Calu3 (cell line): ENCODE measurements at regions not wholly inside any gene's neighbourhood (a gene's known extent, or its start where the extent isn't known, plus 50 kb on each side); places are given as distances from the start of the nearest gene placed in this dataset.

Experiments
- BruUV-seq: library from RNA; stranded (reverse); fragments of 400-500 nt; replicated peaks from 2 replicates; lab custom pipeline; 2021; lab: Mats Ljungman, UMichigan
- CTCF ChIA-PET: fragments of 300-600 bp; sonication (Branson Sonifier 250); formaldehyde crosslinking; loops from one replicate; lab custom pipeline; 2022; ENCODE audit warnings: antibody characterized with exemption; lab: Charles Lee
- DNase-seq: peaks from one replicate; pipeline ENCODE4 v3.0.0; 2022
- H3K27ac Mint-ChIP-seq: one replicate; pipeline ENCODE4 v1.8.0; 2022; ENCODE audit warnings: mixed read lengths; ENCODE audit not compliant: unreplicated experiment
- H3K27me3 Mint-ChIP-seq: one replicate; pipeline ENCODE4 v1.8.0; 2022; ENCODE audit warnings: mixed read lengths; ENCODE audit not compliant: unreplicated experiment
- H3K36me3 Mint-ChIP-seq: one replicate; pipeline ENCODE4 v1.8.0; 2022; ENCODE audit warnings: mild to moderate bottlenecking, moderate library complexity, mixed read lengths; ENCODE audit not compliant: insufficient read depth, unreplicated experiment
- H3K4me1 Mint-ChIP-seq: one replicate; pipeline ENCODE4 v1.8.0; 2022; ENCODE audit warnings: mild to moderate bottlenecking, low read depth, mixed read lengths; ENCODE audit not compliant: unreplicated experiment
- H3K4me3 Mint-ChIP-seq: one replicate; pipeline ENCODE4 v1.8.0; 2022; ENCODE audit warnings: mild to moderate bottlenecking, low read depth, moderate library complexity, mixed read lengths; ENCODE audit not compliant: unreplicated experiment
- H3K9me3 Mint-ChIP-seq: one replicate; pipeline ENCODE4 v1.8.0; 2022; ENCODE audit warnings: low read depth, mixed read lengths; ENCODE audit not compliant: unreplicated experiment
- intact Hi-C: fragments of 100-400 bp; cut with micrococcal nuclease; formaldehyde crosslinking; loops from one replicate; pipeline ENCODE4 v1.10.0; 2022; ENCODE audit not compliant: unreplicated experiment
- TF ChIP-seq, protein P1 (sequence below): fragments of 200-600 bp; IDR thresholded peaks from one replicate; pipeline ENCODE4 v1.8.0; 2022; ENCODE audit warnings: antibody characterized with exemption; ENCODE audit not compliant: unreplicated experiment

GRCh38 chr2:150676747-150677383 is 189.4 kb upstream of the RND3 start:
- TF ChIP-seq, protein P1, sequence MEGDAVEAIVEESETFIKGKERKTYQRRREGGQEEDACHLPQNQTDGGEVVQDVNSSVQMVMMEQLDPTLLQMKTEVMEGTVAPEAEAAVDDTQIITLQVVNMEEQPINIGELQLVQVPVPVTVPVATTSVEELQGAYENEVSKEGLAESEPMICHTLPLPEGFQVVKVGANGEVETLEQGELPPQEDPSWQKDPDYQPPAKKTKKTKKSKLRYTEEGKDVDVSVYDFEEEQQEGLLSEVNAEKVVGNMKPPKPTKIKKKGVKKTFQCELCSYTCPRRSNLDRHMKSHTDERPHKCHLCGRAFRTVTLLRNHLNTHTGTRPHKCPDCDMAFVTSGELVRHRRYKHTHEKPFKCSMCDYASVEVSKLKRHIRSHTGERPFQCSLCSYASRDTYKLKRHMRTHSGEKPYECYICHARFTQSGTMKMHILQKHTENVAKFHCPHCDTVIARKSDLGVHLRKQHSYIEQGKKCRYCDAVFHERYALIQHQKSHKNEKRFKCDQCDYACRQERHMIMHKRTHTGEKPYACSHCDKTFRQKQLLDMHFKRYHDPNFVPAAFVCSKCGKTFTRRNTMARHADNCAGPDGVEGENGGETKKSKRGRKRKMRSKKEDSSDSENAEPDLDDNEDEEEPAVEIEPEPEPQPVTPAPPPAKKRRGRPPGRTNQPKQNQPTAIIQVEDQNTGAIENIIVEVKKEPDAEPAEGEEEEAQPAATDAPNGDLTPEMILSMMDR, result no peak
- peaks cover 7% of the 10 kb centered on the region for H3K36me3 Mint-ChIP-seq
- H3K4me3 Mint-ChIP-seq, result no peak overlapping the region
- intact Hi-C loops, result no loop called here
- peaks cover 12% of the 10 kb centered on the region for H3K4me1 Mint-ChIP-seq
- CTCF ChIA-PET, result no interaction called here
- BruUV-seq, result no TSS peak
- no peaks in the 10 kb centered on the region for H3K27me3 Mint-ChIP-seq
- no peak overlapping the region for H3K27ac Mint-ChIP-seq
- no peak for DNase-seq
- peaks cover 3% of the 10 kb centered on the region for H3K9me3 Mint-ChIP-seq

DNA sequence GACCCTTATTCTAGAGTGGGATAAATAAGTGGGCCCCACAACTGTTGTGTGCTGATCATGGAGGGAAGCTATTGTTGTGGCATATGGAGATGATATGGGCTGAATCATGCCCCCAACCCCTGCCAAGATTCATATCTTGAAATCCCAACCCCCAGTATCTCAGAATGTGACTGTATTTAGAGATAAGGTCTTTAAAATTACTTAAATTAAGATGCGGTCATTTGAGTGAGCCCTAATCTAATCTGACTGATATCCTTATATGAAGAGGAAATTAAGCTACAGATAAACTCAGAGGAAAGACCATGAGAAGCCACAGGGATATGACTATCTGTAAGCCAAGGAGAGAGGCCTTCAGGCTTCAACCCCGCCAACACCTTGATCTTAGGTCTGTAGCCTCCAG is 188.3 kb upstream of the RND3 start:
- Mint-ChIP-seq H3K4me3 (no peak overlapping the region), H3K27me3 (no peaks in the 10 kb centered on the region), H3K9me3 (peaks cover 3% of the 10 kb centered on the region), H3K36me3 (no peaks in the 10 kb centered on the region), H3K4me1 (peaks cover 3% of the 10 kb centered on the region), H3K27ac (no peak overlapping the region)
- CTCF ChIA-PET, result no interaction called here
- intact Hi-C loops, result no loop called here
- DNase-seq, result no peak
- no TSS peak for BruUV-seq
- TF ChIP-seq, protein P1, result no peak

GRCh38 chr2:150674283-150674682 is 186.8 kb upstream of the RND3 start:
- DNase-seq, result no peak
- Mint-ChIP-seq H3K9me3 (no peaks in the 10 kb centered on the region), H3K36me3 (no peaks in the 10 kb centered on the region), H3K4me3 (no peak overlapping the region), H3K27me3 (no peaks in the 10 kb centered on the region), H3K27ac (no peak overlapping the region), H3K4me1 (no peaks in the 10 kb centered on the region)
- CTCF ChIA-PET, result no interaction called here
- BruUV-seq, result no TSS peak
- TF ChIP-seq, protein P1, result no peak
- intact Hi-C loops, result no loop called here

- Mint-ChIP-seq H3K9me3 (peaks cover 6% of the 10 kb centered on the region), H3K36me3 (no peaks in the 10 kb centered on the region), H3K4me1 (no peaks in the 10 kb centered on the region), H3K27me3 (no peaks in the 10 kb centered on the region), H3K27ac (no peak overlapping the region), H3K4me3 (no peak overlapping the region)
- BruUV-seq, result no TSS peak
- intact Hi-C loops, result no loop called here
- TF ChIP-seq, protein P1, result no peak
- CTCF ChIA-PET, result no interaction called here
- no peak for DNase-seq
Measured at GRCh38 chr2:150672311-150672710, 184.8 kb upstream of the RND3 start.
